ENCODE measurements at regions not wholly inside any gene's neighbourhood (a gene's known extent, or its start where the extent isn't known, plus 50 kb on each side); places are given as distances from the start of the nearest gene placed in this dataset.
"Not testable (repeated sequence)": the region's sequence is repeated elsewhere in the genome, so short reads cannot be mapped to it uniquely, and the experiment has no call there.

DNA sequence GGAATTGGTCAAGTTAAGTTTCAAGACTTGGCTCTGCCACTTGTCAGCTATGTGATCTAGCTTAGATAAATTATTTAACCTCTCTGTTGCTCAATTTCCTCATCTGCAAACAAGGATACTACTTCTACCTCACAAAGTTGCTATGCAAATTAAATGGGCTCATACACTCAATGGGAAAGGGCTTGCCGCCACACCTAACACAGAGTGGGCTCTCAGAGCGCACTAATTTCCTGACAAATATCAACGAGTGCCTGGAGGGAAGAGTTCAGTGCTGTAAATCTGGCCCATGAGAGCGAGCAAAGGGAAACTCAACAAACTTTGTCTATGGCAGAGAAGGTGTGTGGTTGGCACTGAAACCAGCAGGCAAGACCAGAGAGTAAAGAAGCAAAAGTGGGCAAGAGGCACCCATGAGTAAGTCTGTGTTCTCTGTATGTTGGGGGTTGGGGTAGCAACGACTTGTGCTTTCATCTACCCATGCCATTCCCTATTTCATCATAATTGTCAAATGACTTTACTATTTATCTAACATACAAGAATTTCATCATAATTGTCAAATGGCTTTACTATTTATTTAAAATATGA, 60.7 kb upstream of the PHF21A start:
- no peak for DNase-seq

- no peak for DNase-seq
These were observed 60.1 kb upstream of the PHF21A start for GRCh38 chr11:46181387-46181786.

DNA sequence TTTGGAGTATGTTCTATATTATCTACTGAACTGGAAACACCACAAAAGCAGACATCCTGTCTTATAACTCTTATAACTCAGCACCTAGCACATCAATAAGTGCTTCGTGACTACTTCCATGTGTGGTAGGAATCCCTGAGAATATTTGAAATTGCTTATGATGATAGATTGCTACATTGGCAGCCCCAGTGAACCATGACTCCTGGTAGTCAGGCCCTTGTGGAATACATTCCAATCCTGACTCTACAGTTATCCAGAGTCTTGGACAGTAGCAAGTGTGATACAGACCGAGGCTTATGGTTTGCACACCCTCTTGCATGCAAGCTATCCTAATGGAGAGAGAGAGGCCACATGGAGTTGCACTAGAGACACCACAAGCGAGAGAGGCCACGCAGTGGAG, 59.5 kb upstream of the PHF21A start:
- DNase-seq = no peak

GRCh38 chr11:46178513-46178912, 57.3 kb upstream of the PHF21A start:
- DNase-seq = no peak

GRCh38 chr11:46176421-46176820, 55.2 kb upstream of the PHF21A start:
- DNase-seq = no peak

GRCh38 chr11:46175401-46176002, 54.2 kb upstream of the PHF21A start:
- no peak for DNase-seq

DNA sequence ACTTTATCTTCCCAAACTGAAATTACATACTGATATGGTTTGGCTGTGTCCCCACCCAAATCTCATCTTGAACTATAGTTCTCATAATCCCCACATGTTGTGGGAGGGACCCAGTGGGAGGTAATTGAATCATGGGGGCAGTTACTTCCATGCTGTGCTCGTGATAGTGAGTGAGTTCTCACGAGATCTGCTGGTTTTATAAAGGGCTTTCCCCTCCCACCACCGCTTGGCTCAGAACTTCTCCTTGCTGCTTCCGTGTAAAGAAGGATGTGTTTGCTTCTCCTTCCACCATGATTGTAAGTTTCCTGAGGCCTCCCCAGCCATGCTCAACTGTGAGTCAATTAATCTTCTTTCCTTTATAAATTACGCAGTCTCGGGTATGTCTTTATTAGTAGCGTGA, 50.4 kb upstream of the PHF21A start:
- not testable (repeated sequence) for DNase-seq
